ENCODE measurements at regions not wholly inside any gene's neighbourhood (a gene's known extent, or its start where the extent isn't known, plus 50 kb on each side); places are given as distances from the start of the nearest gene placed in this dataset.

DNA sequence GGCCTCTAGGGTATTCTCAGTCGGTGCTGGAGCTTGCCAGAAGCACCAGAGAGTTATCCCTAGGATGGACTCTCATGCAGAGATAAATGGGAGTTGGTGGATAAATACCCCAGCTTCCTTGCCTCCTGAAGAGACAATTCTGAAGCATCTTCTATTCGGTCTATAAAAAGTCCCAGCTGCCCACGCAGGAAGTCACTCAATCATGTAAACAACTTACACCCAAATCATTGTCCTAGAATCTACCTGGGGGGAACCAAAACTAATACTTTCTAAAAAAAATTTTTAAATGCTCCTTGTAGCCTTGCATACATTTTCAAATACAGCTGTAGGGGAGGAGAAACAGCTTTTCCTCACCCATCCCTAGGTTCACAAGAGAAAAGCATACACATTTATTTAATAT is 66.6 kb upstream of the ELAC2 start:
- H3K4me3 ChIP-seq (ENCODE audit: low read length, poor library complexity, severe bottlenecking) = no peak overlapping the region

DNA sequence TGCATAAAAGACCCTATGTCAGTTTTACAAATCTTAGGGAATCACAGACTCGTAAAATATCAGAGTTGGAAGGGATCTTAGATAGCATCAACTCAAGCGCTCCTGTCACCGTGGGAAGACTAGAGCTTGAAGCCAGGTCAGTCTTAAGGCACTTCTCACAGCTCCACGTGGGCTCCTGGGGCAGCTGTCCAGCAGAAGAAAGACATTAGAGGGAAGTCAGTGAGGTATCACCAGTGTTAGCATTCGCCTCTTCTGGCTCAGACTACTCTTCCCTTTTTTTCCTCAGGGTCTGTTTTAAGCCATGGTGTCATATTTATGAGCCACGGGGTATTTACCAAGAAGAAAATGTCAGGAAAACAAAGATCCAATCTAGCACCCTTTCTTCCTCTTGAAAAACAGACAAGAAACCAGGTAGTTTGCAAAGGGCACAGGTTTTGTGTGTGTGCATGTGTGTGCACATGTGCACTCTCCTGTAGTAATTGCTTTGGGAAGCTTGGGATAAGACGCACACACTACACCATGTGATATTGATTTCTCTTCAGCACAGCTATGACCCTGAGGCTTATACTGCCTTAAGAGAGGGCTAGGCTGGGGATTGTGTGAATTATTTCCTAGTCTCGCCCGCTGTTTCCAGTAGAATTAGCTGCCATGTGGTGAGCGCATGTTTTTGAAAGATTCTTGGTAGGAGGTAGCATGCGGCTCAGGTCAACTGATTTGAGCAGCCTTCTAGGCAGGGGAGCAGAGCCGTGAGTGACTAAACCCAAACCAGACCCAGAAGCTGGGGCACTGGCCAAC is 61.0 kb upstream of the ELAC2 start:
- Histone ChIP-seq H2AFZ (ENCODE audit: low read length) (no peak overlapping the region), H3K9me2 (replicated peaks; ENCODE audit: low read depth, low read length) (no peaks in the 10 kb centered on the region), H3K9me3 (ENCODE audit: insufficient read depth, low read depth, low read length) (peaks cover 8% of the 10 kb centered on the region; the same call in 1 of the 2 replicates), H3K4me3 (ENCODE audit: low read length, poor library complexity, severe bottlenecking) (no peak overlapping the region), H3K4me2 (ENCODE audit: low read depth, low read length, poor library complexity, severe bottlenecking) (no peak overlapping the region), H3F3A (ENCODE audit: low read depth) (no peaks in the 10 kb centered on the region), H4K20me1 (ENCODE audit: insufficient read depth, low read length, poor library complexity, severe bottlenecking) (no peaks in the 10 kb centered on the region), H3K9ac (ENCODE audit: low read depth, low read length, poor library complexity, severe bottlenecking) (no peak overlapping the region), H3K27me3 (ENCODE audit: insufficient read depth, low read length, poor library complexity, severe bottlenecking) (no peaks in the 10 kb centered on the region), H3K4me1 (ENCODE audit: insufficient read depth, low read length, poor library complexity, severe bottlenecking) (no peaks in the 10 kb centered on the region), H3K36me3 (ENCODE audit: insufficient read depth, low read length) (no peaks in the 10 kb centered on the region), H3K79me2 (ENCODE audit: insufficient read depth, low read length) (no peaks in the 10 kb centered on the region)
- TF ChIP-seq EZH2phosphoT487 (IDR thresholded peaks at IDR 0.05; ENCODE audit: borderline replicate concordance) = no peak
- TF ChIP-seq, protein P1, sequence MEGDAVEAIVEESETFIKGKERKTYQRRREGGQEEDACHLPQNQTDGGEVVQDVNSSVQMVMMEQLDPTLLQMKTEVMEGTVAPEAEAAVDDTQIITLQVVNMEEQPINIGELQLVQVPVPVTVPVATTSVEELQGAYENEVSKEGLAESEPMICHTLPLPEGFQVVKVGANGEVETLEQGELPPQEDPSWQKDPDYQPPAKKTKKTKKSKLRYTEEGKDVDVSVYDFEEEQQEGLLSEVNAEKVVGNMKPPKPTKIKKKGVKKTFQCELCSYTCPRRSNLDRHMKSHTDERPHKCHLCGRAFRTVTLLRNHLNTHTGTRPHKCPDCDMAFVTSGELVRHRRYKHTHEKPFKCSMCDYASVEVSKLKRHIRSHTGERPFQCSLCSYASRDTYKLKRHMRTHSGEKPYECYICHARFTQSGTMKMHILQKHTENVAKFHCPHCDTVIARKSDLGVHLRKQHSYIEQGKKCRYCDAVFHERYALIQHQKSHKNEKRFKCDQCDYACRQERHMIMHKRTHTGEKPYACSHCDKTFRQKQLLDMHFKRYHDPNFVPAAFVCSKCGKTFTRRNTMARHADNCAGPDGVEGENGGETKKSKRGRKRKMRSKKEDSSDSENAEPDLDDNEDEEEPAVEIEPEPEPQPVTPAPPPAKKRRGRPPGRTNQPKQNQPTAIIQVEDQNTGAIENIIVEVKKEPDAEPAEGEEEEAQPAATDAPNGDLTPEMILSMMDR (conservative IDR thresholded peaks at IDR 0.05; ENCODE audit: low read length) = no peak

More for the DNA sequence above, 66.6 kb upstream of the ELAC2 start:
- Histone ChIP-seq H3K9ac (ENCODE audit: low read depth, low read length, poor library complexity, severe bottlenecking) (no peak overlapping the region), H2AFZ (ENCODE audit: low read length) (no peak overlapping the region), H3K4me1 (ENCODE audit: insufficient read depth, low read length, poor library complexity, severe bottlenecking) (no peaks in the 10 kb centered on the region), H4K20me1 (ENCODE audit: insufficient read depth, low read length, poor library complexity, severe bottlenecking) (no peaks in the 10 kb centered on the region), H3K9me3 (ENCODE audit: insufficient read depth, low read depth, low read length) (peaks cover 8% of the 10 kb centered on the region; the same call in 1 of the 2 replicates), H3K36me3 (ENCODE audit: insufficient read depth, low read length) (no peaks in the 10 kb centered on the region), H3K4me2 (ENCODE audit: low read depth, low read length, poor library complexity, severe bottlenecking) (no peak overlapping the region), H3K27me3 (ENCODE audit: insufficient read depth, low read length, poor library complexity, severe bottlenecking) (no peaks in the 10 kb centered on the region), H3K79me2 (ENCODE audit: insufficient read depth, low read length) (no peaks in the 10 kb centered on the region), H3K9me2 (replicated peaks; ENCODE audit: low read depth, low read length) (no peaks in the 10 kb centered on the region), H3F3A (ENCODE audit: low read depth) (no peaks in the 10 kb centered on the region)
- TF ChIP-seq EZH2phosphoT487 (IDR thresholded peaks at IDR 0.05; ENCODE audit: borderline replicate concordance) = no peak
- TF ChIP-seq, protein P1 (conservative IDR thresholded peaks at IDR 0.05; ENCODE audit: low read length) = no peak

DNA sequence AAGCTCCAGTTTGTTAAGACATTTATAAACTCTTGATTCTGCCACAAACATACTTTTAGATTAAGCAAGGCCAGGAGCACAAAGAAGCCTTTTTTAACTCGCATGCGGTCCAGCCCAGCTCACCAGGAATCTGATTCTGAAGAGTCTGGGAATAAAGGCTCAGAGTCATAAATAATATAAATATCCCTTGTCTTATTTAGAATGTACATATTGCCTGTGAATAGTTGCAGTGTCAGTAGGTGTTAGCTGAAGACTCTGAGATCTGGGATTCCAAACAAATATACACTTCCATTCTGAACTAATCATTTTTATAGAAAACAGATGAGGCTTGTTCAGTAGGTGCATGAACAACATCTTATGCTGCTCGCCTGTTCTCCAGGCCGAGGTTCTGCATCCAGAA is 59.1 kb upstream of the ELAC2 start:
- no peaks in the 10 kb centered on the region for H3K36me3 ChIP-seq (ENCODE audit: insufficient read depth, low read length)
- TF ChIP-seq, protein P1 (conservative IDR thresholded peaks at IDR 0.05; ENCODE audit: low read length) = no peak
- no peak for TF ChIP-seq EZH2phosphoT487 (IDR thresholded peaks at IDR 0.05; ENCODE audit: borderline replicate concordance)
- no peaks in the 10 kb centered on the region for H3F3A ChIP-seq (ENCODE audit: low read depth)
- H3K4me1 ChIP-seq (ENCODE audit: insufficient read depth, low read length, poor library complexity, severe bottlenecking) = no peaks in the 10 kb centered on the region
- H3K9me3 ChIP-seq (ENCODE audit: insufficient read depth, low read depth, low read length) = peaks cover 8% of the 10 kb centered on the region; the same call in 1 of the 2 replicates
- no peaks in the 10 kb centered on the region for H3K27me3 ChIP-seq (ENCODE audit: insufficient read depth, low read length, poor library complexity, severe bottlenecking)
- no peak overlapping the region for H3K4me3 ChIP-seq (ENCODE audit: low read length, poor library complexity, severe bottlenecking)
- no peaks in the 10 kb centered on the region for H3K9me2 ChIP-seq (replicated peaks; ENCODE audit: low read depth, low read length)
- H4K20me1 ChIP-seq (ENCODE audit: insufficient read depth, low read length, poor library complexity, severe bottlenecking) = no peaks in the 10 kb centered on the region
- no peak overlapping the region for H3K4me2 ChIP-seq (ENCODE audit: low read depth, low read length, poor library complexity, severe bottlenecking)
- H3K9ac ChIP-seq (ENCODE audit: low read depth, low read length, poor library complexity, severe bottlenecking) = no peak overlapping the region
- H2AFZ ChIP-seq (ENCODE audit: low read length) = no peak overlapping the region
- no peaks in the 10 kb centered on the region for H3K79me2 ChIP-seq (ENCODE audit: insufficient read depth, low read length)
